Left ventricle myocardium inferior (tissue), 1 donor: ENCODE measurements at regions not wholly inside any gene's neighbourhood (a gene's known extent, or its start where the extent isn't known, plus 50 kb on each side); places are given as distances from the start of the nearest gene placed in this dataset.

ENCODE experiments used
- DNase-seq: peaks from one replicate; pipeline ENCODE4 v3.0.0-alpha.2; 2020
- H3K27ac ChIP-seq: fragments of 200-600 bp; replicated peaks from 2 replicates; pipeline ENCODE4 v1.8.0; 2021
- H3K27me3 ChIP-seq: fragments of 200-600 bp; 2 replicates; pipeline ENCODE4 v1.8.0; 2021; ENCODE audit warnings: low read depth
- H3K36me3 ChIP-seq: fragments of 200-600 bp; 2 replicates; pipeline ENCODE4 v1.8.0; 2021
- H3K4me1 ChIP-seq: fragments of 200-600 bp; 2 replicates; pipeline ENCODE4 v1.8.0; 2021
- H3K4me3 ChIP-seq: fragments of 200-600 bp; 2 replicates; pipeline ENCODE4 v1.8.0; 2021; ENCODE audit warnings: mild to moderate bottlenecking, moderate library complexity
- H3K9me3 ChIP-seq: fragments of 200-600 bp; replicated peaks from 2 replicates; pipeline ENCODE4 v1.8.0; 2021
- intact Hi-C: fragments of 100-400 bp; cut with micrococcal nuclease; formaldehyde crosslinking; loops from one replicate; pipeline ENCODE4 v1.11.0; 2022
- TF ChIP-seq, protein P1 (sequence below): fragments of 200-600 bp; IDR thresholded peaks from 2 replicates; pipeline ENCODE4 v1.8.0; 2021; ENCODE audit warnings: antibody characterized with exemption, mild to moderate bottlenecking, borderline replicate concordance
- donor health status: DM: no; HTN: yes; CAD: no; lungs with severe emphysema.

DNA sequence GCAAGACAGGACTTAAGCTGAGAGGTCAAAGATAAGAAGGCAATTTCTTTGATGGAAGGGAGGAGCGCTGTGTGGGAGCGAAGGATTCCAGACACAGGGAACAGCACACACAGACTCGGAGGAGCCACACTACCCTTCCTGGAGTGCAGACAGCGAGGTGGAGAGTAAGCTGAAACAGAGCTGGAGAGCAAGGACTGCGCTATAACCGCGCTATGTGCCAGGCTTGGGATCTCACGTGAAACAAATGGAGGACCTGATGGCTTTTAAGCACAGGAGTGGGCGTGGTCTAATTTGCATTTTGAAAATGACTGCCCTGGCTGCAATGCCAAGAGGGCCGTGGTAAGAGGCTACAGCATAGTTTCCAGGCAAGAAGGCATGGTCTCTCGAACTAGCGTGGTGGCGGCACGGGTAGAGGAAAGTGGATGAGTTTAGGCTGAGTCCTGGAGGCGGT, 113.9 kb upstream of the SORBS2 start:
- TF ChIP-seq, protein P1, sequence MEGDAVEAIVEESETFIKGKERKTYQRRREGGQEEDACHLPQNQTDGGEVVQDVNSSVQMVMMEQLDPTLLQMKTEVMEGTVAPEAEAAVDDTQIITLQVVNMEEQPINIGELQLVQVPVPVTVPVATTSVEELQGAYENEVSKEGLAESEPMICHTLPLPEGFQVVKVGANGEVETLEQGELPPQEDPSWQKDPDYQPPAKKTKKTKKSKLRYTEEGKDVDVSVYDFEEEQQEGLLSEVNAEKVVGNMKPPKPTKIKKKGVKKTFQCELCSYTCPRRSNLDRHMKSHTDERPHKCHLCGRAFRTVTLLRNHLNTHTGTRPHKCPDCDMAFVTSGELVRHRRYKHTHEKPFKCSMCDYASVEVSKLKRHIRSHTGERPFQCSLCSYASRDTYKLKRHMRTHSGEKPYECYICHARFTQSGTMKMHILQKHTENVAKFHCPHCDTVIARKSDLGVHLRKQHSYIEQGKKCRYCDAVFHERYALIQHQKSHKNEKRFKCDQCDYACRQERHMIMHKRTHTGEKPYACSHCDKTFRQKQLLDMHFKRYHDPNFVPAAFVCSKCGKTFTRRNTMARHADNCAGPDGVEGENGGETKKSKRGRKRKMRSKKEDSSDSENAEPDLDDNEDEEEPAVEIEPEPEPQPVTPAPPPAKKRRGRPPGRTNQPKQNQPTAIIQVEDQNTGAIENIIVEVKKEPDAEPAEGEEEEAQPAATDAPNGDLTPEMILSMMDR = no peak
- intact Hi-C loops = no loop called here
- Histone ChIP-seq H3K9me3 (no peaks in the 10 kb centered on the region), H3K4me3 (peak overlapping the region; percentile 59), H3K4me1 (peaks cover 12% of the 10 kb centered on the region), H3K27me3 (no peaks in the 10 kb centered on the region), H3K27ac (peak overlapping the region; percentile 71), H3K36me3 (no peaks in the 10 kb centered on the region)
- DNase-seq = peak; percentile 18

DNA sequence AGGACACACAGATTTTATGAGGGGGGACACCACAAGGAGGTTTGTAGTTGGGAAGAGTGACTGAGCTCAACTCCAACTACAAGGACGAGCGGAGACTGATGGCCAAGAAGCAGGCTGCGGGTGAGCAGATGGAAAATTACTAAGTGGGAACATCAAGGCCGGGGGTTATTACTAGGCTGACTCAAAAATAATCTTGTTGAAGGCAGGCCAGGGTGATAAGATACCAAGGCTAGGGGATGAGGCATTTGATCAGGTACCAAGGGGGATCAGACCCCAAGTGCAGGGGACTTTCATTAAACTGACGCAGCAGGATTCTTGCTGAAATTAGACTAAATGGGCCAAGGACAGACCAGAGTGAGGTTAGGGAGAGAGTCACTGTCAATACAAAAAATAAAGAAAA, 119.4 kb upstream of the SORBS2 start:
- H3K27me3 ChIP-seq = no peaks in the 10 kb centered on the region
- no peak overlapping the region for H3K4me3 ChIP-seq
- DNase-seq = no peak
- no peaks in the 10 kb centered on the region for H3K9me3 ChIP-seq
- no peak overlapping the region for H3K27ac ChIP-seq
- TF ChIP-seq, protein P1 = no peak
- intact Hi-C loops = no loop called here
- peaks cover 11% of the 10 kb centered on the region for H3K4me1 ChIP-seq
- H3K36me3 ChIP-seq = no peaks in the 10 kb centered on the region

DNA sequence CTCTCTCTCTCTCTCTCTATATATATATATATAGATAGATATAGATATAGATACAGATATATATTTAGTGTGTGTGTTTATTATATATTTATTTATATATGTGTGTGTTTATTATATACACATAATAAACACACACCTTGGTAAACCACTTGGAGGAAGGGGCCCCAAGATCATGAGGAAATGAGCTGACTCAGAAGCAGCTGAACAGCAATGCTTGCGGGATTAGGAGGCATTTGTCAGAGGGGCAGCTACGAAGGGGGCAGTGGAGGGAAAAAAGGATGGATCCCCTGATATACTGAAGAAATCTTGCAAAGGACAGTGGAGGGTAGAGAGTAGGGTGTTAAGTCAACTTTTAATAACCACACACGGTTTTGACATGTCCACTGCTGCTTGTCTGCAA, 120.0 kb upstream of the SORBS2 start:
- peak overlapping the region; percentile 24 for H3K4me3 ChIP-seq
- no peaks in the 10 kb centered on the region for H3K36me3 ChIP-seq
- intact Hi-C loops = no loop called here
- no peaks in the 10 kb centered on the region for H3K27me3 ChIP-seq
- no peak for DNase-seq
- no peaks in the 10 kb centered on the region for H3K9me3 ChIP-seq
- TF ChIP-seq, protein P1 = no peak
- peaks cover 11% of the 10 kb centered on the region for H3K4me1 ChIP-seq
- peak overlapping the region; percentile 60 for H3K27ac ChIP-seq

DNA sequence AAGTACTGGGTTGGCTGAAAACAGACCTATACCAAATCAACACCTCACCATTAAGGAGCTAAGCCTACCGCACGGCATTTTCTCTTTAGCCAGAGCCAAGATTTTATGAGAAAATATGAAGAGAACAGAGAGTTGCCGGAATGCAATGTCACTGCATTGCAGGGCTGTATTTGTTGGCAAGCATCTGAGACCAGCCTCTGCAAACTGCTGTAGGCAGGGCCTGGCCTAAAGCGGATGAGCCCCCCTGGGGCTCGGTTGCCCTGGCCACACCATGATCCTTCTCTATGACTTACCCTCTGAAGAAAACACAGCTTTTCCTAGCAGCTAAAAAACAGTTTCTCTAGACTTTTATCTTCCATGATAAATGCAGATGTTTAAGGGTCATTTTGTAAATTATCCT, 120.5 kb upstream of the SORBS2 start:
- peak overlapping the region; percentile 24 for H3K4me3 ChIP-seq
- no peaks in the 10 kb centered on the region for H3K36me3 ChIP-seq
- no peaks in the 10 kb centered on the region for H3K9me3 ChIP-seq
- TF ChIP-seq, protein P1 = no peak
- no peaks in the 10 kb centered on the region for H3K27me3 ChIP-seq
- intact Hi-C loops = no loop called here
- H3K27ac ChIP-seq = peak overlapping the region; percentile 60
- peaks cover 11% of the 10 kb centered on the region for H3K4me1 ChIP-seq
- no peak for DNase-seq

DNA sequence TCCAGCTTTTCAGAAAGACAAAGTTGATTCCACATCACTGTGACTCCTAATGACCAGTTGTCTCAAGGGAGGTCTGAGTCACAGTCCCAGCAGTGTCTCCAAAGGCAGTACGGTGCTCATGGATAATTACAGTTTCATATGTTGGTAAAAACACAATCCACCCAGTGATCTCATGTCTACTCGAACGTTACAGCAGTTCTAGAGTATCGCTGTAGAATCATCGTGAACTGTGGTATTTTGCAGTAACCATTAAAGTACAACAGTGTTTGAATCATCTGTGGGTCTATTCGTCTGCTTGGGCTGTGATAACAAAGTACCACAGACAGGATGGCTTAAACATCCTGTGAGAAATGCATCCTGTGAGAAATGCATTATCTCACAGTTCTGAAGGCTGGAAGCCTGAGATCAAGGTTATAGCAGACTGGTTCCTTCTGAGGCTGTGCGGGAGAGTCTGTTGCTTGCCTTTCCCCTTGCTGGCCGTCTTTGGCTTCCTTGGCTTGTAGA, 121.1 kb upstream of the SORBS2 start:
- peak overlapping the region; percentile 60 for H3K27ac ChIP-seq
- no peaks in the 10 kb centered on the region for H3K9me3 ChIP-seq
- peaks cover 11% of the 10 kb centered on the region for H3K4me1 ChIP-seq
- H3K27me3 ChIP-seq = no peaks in the 10 kb centered on the region
- TF ChIP-seq, protein P1 = no peak
- DNase-seq = no peak
- no peak overlapping the region for H3K4me3 ChIP-seq
- H3K36me3 ChIP-seq = no peaks in the 10 kb centered on the region
- intact Hi-C loops = no loop called here
